ENCODE measurements at regions not wholly inside any gene's neighbourhood (a gene's known extent, or its start where the extent isn't known, plus 50 kb on each side); places are given as distances from the start of the nearest gene placed in this dataset.

DNA sequence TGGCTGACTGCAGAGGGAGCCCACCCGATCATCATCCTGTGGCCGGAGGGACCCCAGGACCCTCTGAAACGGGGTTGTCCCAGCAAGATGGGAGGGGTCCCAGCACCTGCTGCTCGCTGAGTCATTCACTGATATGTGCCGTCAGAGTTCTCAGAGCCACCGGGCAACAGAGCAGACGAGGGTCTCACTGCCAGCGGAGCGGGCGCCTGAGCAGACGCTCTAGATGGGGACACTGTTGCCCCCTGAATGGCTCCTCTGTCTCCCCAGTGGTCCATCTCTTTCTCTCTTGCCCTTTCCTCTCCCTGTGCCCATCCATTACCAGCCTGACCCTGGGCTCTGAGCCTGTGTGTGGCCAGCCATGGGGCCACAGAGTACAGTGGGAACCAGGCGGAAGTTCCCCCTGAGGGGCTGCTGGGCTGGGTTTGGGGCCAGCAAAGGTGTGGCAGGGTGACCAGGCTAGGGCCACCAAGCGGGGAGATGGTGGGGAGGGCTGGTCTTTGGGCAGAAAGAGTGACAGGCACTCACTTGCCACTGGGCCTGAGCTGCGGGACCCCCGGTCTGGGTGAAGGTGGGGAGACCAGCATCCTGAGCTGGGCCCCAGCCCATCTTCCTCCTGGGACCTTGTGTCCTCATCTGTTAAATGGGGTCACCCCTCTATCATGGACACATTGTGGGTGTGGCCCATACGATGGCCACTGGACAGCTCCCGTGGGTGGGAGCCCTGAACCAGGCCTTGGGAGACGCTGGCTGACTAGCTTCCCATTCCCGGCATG lies 90.9 kb downstream of the HMX1 start:
- TF ChIP-seq GTF2F1 (IDR thresholded peaks at IDR 0.05; ENCODE audit: borderline replicate concordance, low read depth, low read length) (no peak), NANOG (IDR thresholded peaks at IDR 0.05; ENCODE audit: insufficient read depth, low read depth, low read length, poor library complexity, severe bottlenecking) (no peak), EZH2 (IDR thresholded peaks at IDR 0.05; ENCODE audit: low read depth, low read length, severe bottlenecking) (no peak), EP300 (IDR thresholded peaks at IDR 0.05; ENCODE audit: borderline replicate concordance in 1 of 2, low read depth in 2 of 2, low read length in 2 of 2) (no peak)
- no peaks in the 10 kb centered on the region for H3K27me3 ChIP-seq (replicated peaks in 1 of 4; ENCODE audit: control insufficient read depth in 3 of 4, extremely low read depth in 1 of 4, insufficient read depth in 3 of 4, low read length in 3 of 4)
- no peak overlapping the region for H2BK20ac ChIP-seq (ENCODE audit: low read length)
- ChIA-PET CTCF (ENCODE audit: partially characterized antibody) (interaction anchor here (0.9 to 2.2 kb wide), 3 partner anchors 16 to 137 kb away, joined by 4 to 6 read pairs (median 5); no protein-coding TSS in a partner anchor), POLR2A (ENCODE audit: partially characterized antibody) (no interaction called here)
- H3K79me2 ChIP-seq (ENCODE audit: control insufficient read depth in 1 of 2, insufficient read depth in 2 of 2, low read length in 2 of 2): no peaks in the 10 kb centered on the region
- H2BK120ac ChIP-seq (replicated peaks; ENCODE audit: low read depth, low read length): no peak overlapping the region
- H3K4ac ChIP-seq (replicated peaks; ENCODE audit: insufficient read length, low read depth, low read length): no peak overlapping the region
- H3K4me3 ChIP-seq (ENCODE audit: extremely low read depth in 1 of 4, insufficient read depth in 2 of 4, low read depth in 3 of 4, low read length in 4 of 4): no peak overlapping the region
- FAIRE-seq (no peak), DNase-seq (ENCODE audit: low read depth in 1 of 2, low spot score in 2 of 2) (no peak)
- H3K4me2 ChIP-seq (ENCODE audit: insufficient read depth in 1 of 2, low read depth in 2 of 2, low read length in 2 of 2): no peak overlapping the region
- H3K79me1 ChIP-seq (ENCODE audit: low read depth, low read length): no peaks in the 10 kb centered on the region
- H2AFZ ChIP-seq (ENCODE audit: low read length): no peak overlapping the region
- H2BK15ac ChIP-seq (ENCODE audit: low read length): no peak overlapping the region
- no peak overlapping the region; the same call in 1 of the 2 replicates for H4K8ac ChIP-seq (ENCODE audit: extremely low read depth, insufficient read depth, low read length)
- H4K5ac ChIP-seq (ENCODE audit: insufficient read length, low read depth, low read length): no peak overlapping the region
- H4K20me1 ChIP-seq (replicated peaks in 1 of 2; ENCODE audit: control insufficient read depth in 1 of 2, insufficient read depth in 2 of 2, low read length in 2 of 2): no peaks in the 10 kb centered on the region
- H3K27ac ChIP-seq (ENCODE audit: low read depth, low read length): no peak overlapping the region
- H3K36me3 ChIP-seq (ENCODE audit: control insufficient read depth in 2 of 4, insufficient read depth in 4 of 4, low read length in 3 of 4): no peaks in the 10 kb centered on the region
- no peaks in the 10 kb centered on the region for H3K23me2 ChIP-seq (ENCODE audit: low read depth, low read length)
- H2BK12ac ChIP-seq (ENCODE audit: low read depth, low read length): no peak overlapping the region
- H3K4me1 ChIP-seq (replicated peaks in 1 of 4; ENCODE audit: control insufficient read depth in 3 of 4, insufficient read depth in 4 of 4, low read length in 3 of 4): no peaks in the 10 kb centered on the region; a peak in 1 of 7 replicates
- H2AK5ac ChIP-seq (ENCODE audit: low read depth, low read length): no peak overlapping the region
- no peak overlapping the region for H3K14ac ChIP-seq (ENCODE audit: insufficient read length)
- no peak overlapping the region for H3K56ac ChIP-seq (replicated peaks; ENCODE audit: insufficient read length, low read depth, low read length)
- no peak overlapping the region for H4K91ac ChIP-seq (replicated peaks; ENCODE audit: insufficient read length, low read length)
- no peaks in the 10 kb centered on the region for H3K9me3 ChIP-seq (ENCODE audit: insufficient read depth in 2 of 2, low read depth in 1 of 2, low read length in 1 of 2)
- WGBS, 2 experiments (ENCODE audit: extremely low coverage in 1 of 2, insufficient coverage in 1 of 2, insufficient read length in 1 of 2, insufficient replicate concordance in 2 of 2, low coverage in 1 of 2, low lambda C conversion rate in 2 of 2, missing lambda C conversion rate in 1 of 2): 82% methylated on average over 18 of the region's 19 CpGs; no CpG with 5 or more reads in 1 of the 2 experiments
- H3K23ac ChIP-seq (ENCODE audit: insufficient read length): no peak overlapping the region
- no peak overlapping the region for H3K9ac ChIP-seq (replicated peaks in 1 of 4; ENCODE audit: extremely low read depth in 1 of 4, low read depth in 3 of 4, low read length in 3 of 4)
- H2BK5ac ChIP-seq (ENCODE audit: low read depth, low read length): no peak overlapping the region
- no peak overlapping the region for H3K18ac ChIP-seq (ENCODE audit: extremely low read depth, low read length)

Measured in H1 (cell line).